HEK293 (cell line): ENCODE measurements at regions not wholly inside any gene's neighbourhood (a gene's known extent, or its start where the extent isn't known, plus 50 kb on each side); places are given as distances from the start of the nearest gene placed in this dataset.

Experiments used
- CTCF ChIA-PET: fragments of 350-600 bp; formaldehyde crosslinking; extraction: SDS; loops from one replicate; lab custom pipeline; 2021; ENCODE audit warnings: antibody characterized with exemption; lab: Yijun Ruan, JAX
- POLR2A ChIA-PET: fragments of 300-600 bp; formaldehyde crosslinking; extraction: SDS; loops from one replicate; lab custom pipeline; 2020; ENCODE audit warnings: antibody characterized with exemption, inconsistent platforms; lab: Yijun Ruan, JAX
- H3K27ac ChIP-seq: fragments of 200-500 bp; sonication (Bioruptor generic); 2 replicates; pipeline ENCODE4 v1.5.1; 2014; ENCODE audit warnings: low read depth, low read length, control low read depth, inconsistent platforms; ENCODE audit errors: extremely low read depth
- H3K36me3 ChIP-seq, 2 experiments: fragments of 200-500 bp in 1 of 2; sonication (Bioruptor generic) in 1 of 2; 1 replicate in 1 of 2; 2 replicates in 1 of 2; pipeline ENCODE4 v1.5.1; 2014 to 2017; ENCODE audit warnings: inconsistent platforms in 2 of 2, low read length in 2 of 2; ENCODE audit not compliant: control insufficient read depth in 2 of 2, insufficient read depth in 1 of 2
- H3K4me1 ChIP-seq: fragments of 200-500 bp; sonication (Bioruptor generic); 2 replicates; pipeline ENCODE4 v1.5.1; 2014; ENCODE audit warnings: mild to moderate bottlenecking, low read length, inconsistent platforms; ENCODE audit not compliant: control insufficient read depth, insufficient read depth
- H3K4me3 ChIP-seq: 2 replicates; pipeline ENCODE4 v1.5.1; 2011; ENCODE audit warnings: low read depth, mild to moderate bottlenecking, control low read depth, low read length, moderate library complexity
- H3K9me3 ChIP-seq: fragments of 200-500 bp; sonication (Bioruptor generic); 2 replicates; pipeline ENCODE4 v1.5.1; 2014; ENCODE audit warnings: low read depth, low read length, inconsistent platforms; ENCODE audit not compliant: control insufficient read depth, insufficient read depth
- HOXD13 ChIP-seq: sonication (generic); formaldehyde crosslinking; IDR thresholded peaks from 2 replicates; pipeline ENCODE4 v1.8.0; 2022; ENCODE audit warnings: missing genetic modification reagents, borderline replicate concordance
- KLF1 ChIP-seq: fragments of 450-650 bp; formaldehyde crosslinking; IDR thresholded peaks from 2 replicates; pipeline ENCODE4 v1.5.1; 2016; ENCODE audit warnings: missing biosample characterization, missing genetic modification characterization
- KLF10 ChIP-seq: fragments of 450-650 bp; IDR thresholded peaks from 2 replicates; pipeline ENCODE4 v1.5.1; 2018; ENCODE audit warnings: missing biosample characterization, mild to moderate bottlenecking, missing genetic modification characterization
- OSR2 ChIP-seq: fragments of 450-650 bp; formaldehyde crosslinking; IDR thresholded peaks from 2 replicates; pipeline ENCODE4 v1.5.1; 2016; ENCODE audit warnings: missing biosample characterization, missing genetic modification characterization
- RBAK ChIP-seq: fragments of 450-650 bp; formaldehyde crosslinking; IDR thresholded peaks from 2 replicates; pipeline ENCODE4 v1.5.1; 2016; ENCODE audit warnings: missing biosample characterization, missing genetic modification characterization
- TCF7L2 ChIP-seq: IDR thresholded peaks from 2 replicates; pipeline ENCODE4 v1.6.1; 2011; ENCODE audit warnings: low read depth, mild to moderate bottlenecking, inconsistent platforms, low read length, moderate library complexity, borderline replicate concordance
- ZBTB49 ChIP-seq: fragments of 450-650 bp; formaldehyde crosslinking; IDR thresholded peaks from 2 replicates; pipeline ENCODE4 v1.5.1; 2016; ENCODE audit warnings: missing biosample characterization, missing genetic modification characterization, low read depth
- ZBTB7A ChIP-seq: fragments of 450-650 bp; formaldehyde crosslinking; IDR thresholded peaks from 2 replicates; pipeline ENCODE4 v1.5.1; 2016; ENCODE audit warnings: low read depth, missing biosample characterization, missing genetic modification characterization
- ZFP37 ChIP-seq: fragments of 450-650 bp; formaldehyde crosslinking; IDR thresholded peaks from 2 replicates; pipeline ENCODE4 v1.5.1; 2016; ENCODE audit warnings: missing biosample characterization, missing genetic modification characterization
- ZFP41 ChIP-seq: fragments of 450-650 bp; formaldehyde crosslinking; IDR thresholded peaks from 2 replicates; pipeline ENCODE4 v1.5.1; 2016; ENCODE audit warnings: missing biosample characterization, missing genetic modification characterization, borderline replicate concordance
- ZNF138 ChIP-seq: fragments of 450-650 bp; formaldehyde crosslinking; IDR thresholded peaks from 2 replicates; pipeline ENCODE4 v1.5.1; 2016; ENCODE audit warnings: missing biosample characterization, missing genetic modification characterization, borderline replicate concordance
- ZNF214 ChIP-seq: fragments of 450-650 bp; formaldehyde crosslinking; IDR thresholded peaks from 2 replicates; pipeline ENCODE4 v1.5.1; 2017; ENCODE audit warnings: missing biosample characterization, mild to moderate bottlenecking, missing genetic modification characterization, borderline replicate concordance
- ZNF24 ChIP-seq: fragments of 450-650 bp; formaldehyde crosslinking; IDR thresholded peaks from 2 replicates; pipeline ENCODE4 v1.5.1; 2016; ENCODE audit warnings: missing biosample characterization, missing genetic modification characterization
- ZNF248 ChIP-seq: fragments of 450-650 bp; formaldehyde crosslinking; IDR thresholded peaks from 2 replicates; pipeline ENCODE4 v1.5.1; 2017; ENCODE audit warnings: missing biosample characterization, missing genetic modification characterization
- ZNF26 ChIP-seq: fragments of 450-650 bp; formaldehyde crosslinking; IDR thresholded peaks from 2 replicates; pipeline ENCODE4 v1.5.1; 2016; ENCODE audit warnings: missing biosample characterization, missing genetic modification characterization
- ZNF280D ChIP-seq: fragments of 450-650 bp; formaldehyde crosslinking; IDR thresholded peaks from 2 replicates; pipeline ENCODE4 v1.5.1; 2016; ENCODE audit warnings: missing biosample characterization, missing genetic modification characterization
- ZNF350 ChIP-seq: fragments of 450-650 bp; formaldehyde crosslinking; IDR thresholded peaks from 2 replicates; pipeline ENCODE4 v1.5.0; 2017; ENCODE audit warnings: missing biosample characterization, mild to moderate bottlenecking, missing genetic modification characterization
- ZNF404 ChIP-seq: fragments of 450-650 bp; formaldehyde crosslinking; IDR thresholded peaks from 2 replicates; pipeline ENCODE4 v1.5.1; 2017; ENCODE audit warnings: missing biosample characterization, missing genetic modification characterization
- ZNF423 ChIP-seq: fragments of 450-650 bp; formaldehyde crosslinking; IDR thresholded peaks from 2 replicates; pipeline ENCODE4 v1.5.1; 2016; ENCODE audit warnings: missing biosample characterization, missing genetic modification characterization
- ZNF473 ChIP-seq: fragments of 450-650 bp; formaldehyde crosslinking; IDR thresholded peaks from 2 replicates; pipeline ENCODE4 v1.5.1; 2017; ENCODE audit warnings: missing biosample characterization, missing genetic modification characterization
- ZNF571 ChIP-seq: fragments of 450-650 bp; formaldehyde crosslinking; IDR thresholded peaks from 2 replicates; pipeline ENCODE4 v1.5.0; 2017; ENCODE audit warnings: missing biosample characterization, missing genetic modification characterization
- ZNF621 ChIP-seq: fragments of 450-650 bp; formaldehyde crosslinking; IDR thresholded peaks from 2 replicates; pipeline ENCODE4 v1.5.1; 2017; ENCODE audit warnings: missing biosample characterization, missing genetic modification characterization
- ZNF639 ChIP-seq: fragments of 450-650 bp; formaldehyde crosslinking; IDR thresholded peaks from 2 replicates; pipeline ENCODE4 v1.5.1; 2016; ENCODE audit warnings: missing biosample characterization, missing genetic modification characterization
- ZNF791 ChIP-seq: fragments of 450-650 bp; formaldehyde crosslinking; IDR thresholded peaks from 2 replicates; pipeline ENCODE4 v1.5.1; 2016; ENCODE audit warnings: missing biosample characterization, missing genetic modification characterization
- ZNF830 ChIP-seq: fragments of 450-650 bp; IDR thresholded peaks from 2 replicates; pipeline ENCODE4 v1.5.0; 2018; ENCODE audit warnings: missing biosample characterization, missing genetic modification characterization, low read depth, mild to moderate bottlenecking, moderate library complexity
- ZNF843 ChIP-seq: fragments of 450-650 bp; formaldehyde crosslinking; IDR thresholded peaks from 2 replicates; pipeline ENCODE4 v1.5.1; 2016; ENCODE audit warnings: missing biosample characterization, missing genetic modification characterization
- ZSCAN16 ChIP-seq: fragments of 450-650 bp; formaldehyde crosslinking; IDR thresholded peaks from 2 replicates; pipeline ENCODE4 v1.5.1; 2016; ENCODE audit warnings: missing biosample characterization, missing genetic modification characterization
- ZSCAN30 ChIP-seq: fragments of 450-650 bp; IDR thresholded peaks from 2 replicates; pipeline ENCODE4 v1.5.1; 2018; ENCODE audit warnings: missing biosample characterization, mild to moderate bottlenecking, missing genetic modification characterization, moderate library complexity
- ZXDB ChIP-seq: fragments of 450-650 bp; formaldehyde crosslinking; IDR thresholded peaks from 2 replicates; pipeline ENCODE4 v1.5.1; 2016; ENCODE audit warnings: missing biosample characterization, missing genetic modification characterization

- H3K4me1 ChIP-seq = no peaks in the 10 kb centered on the region
- ChIA-PET POLR2A (no interaction called here), CTCF (no interaction called here)
- no peak overlapping the region for H3K4me3 ChIP-seq
- TF ChIP-seq ZNF830 (no peak), KLF1 (tag by site-specific recombination) (no peak), ZNF26 (tag by site-specific recombination) (no peak), ZNF214 (no peak), ZNF350 (tag by site-specific recombination) (no peak), HOXD13 (CRISPR knock-in tag) (no peak), RBAK (tag by site-specific recombination) (no peak), ZFP37 (tag by site-specific recombination) (no peak), KLF10 (tag by site-specific recombination) (no peak), ZNF248 (tag by site-specific recombination) (no peak), ZNF423 (tag by site-specific recombination) (no peak), ZNF24 (tag by site-specific recombination) (no peak), ZBTB7A (tag by site-specific recombination) (no peak), ZFP41 (tag by site-specific recombination) (no peak)
- H3K36me3 ChIP-seq = no peaks in the 10 kb centered on the region
- no peaks in the 10 kb centered on the region for H3K9me3 ChIP-seq
- H3K27ac ChIP-seq = no peak overlapping the region
These were observed 206.8 kb upstream of the PPARGC1A start for GRCh38 chr4:24096603-24097002.

- H3K4me3 ChIP-seq = no peak overlapping the region
- POLR2A ChIA-PET = no interaction called here
- CTCF ChIA-PET = no interaction called here
- TF ChIP-seq OSR2 (tag by site-specific recombination) (no peak), TCF7L2 (no peak), ZNF138 (tag by site-specific recombination) (no peak), ZSCAN16 (no peak), ZNF571 (tag by site-specific recombination) (no peak), ZXDB (no peak), ZNF280D (tag by site-specific recombination) (no peak), ZNF843 (tag by site-specific recombination) (no peak), ZNF26 (tag by site-specific recombination) (no peak), ZSCAN30 (tag by site-specific recombination) (no peak), ZNF791 (no peak), ZNF404 (no peak), ZBTB49 (tag by site-specific recombination) (no peak), ZNF473 (no peak), ZNF639 (tag by site-specific recombination) (no peak), ZNF621 (tag by site-specific recombination) (no peak)
These were observed 204.9 kb upstream of the PPARGC1A start for GRCh38 chr4:24094726-24095125.

More at GRCh38 chr4:24094726-24095125, 204.9 kb upstream of the PPARGC1A start:
- H3K36me3 ChIP-seq = no peaks in the 10 kb centered on the region
- H3K4me1 ChIP-seq = no peaks in the 10 kb centered on the region
- H3K9me3 ChIP-seq = no peaks in the 10 kb centered on the region
- no peak overlapping the region for H3K27ac ChIP-seq
